GM12878 (cell line): ENCODE measurements at regions not wholly inside any gene's neighbourhood (a gene's known extent, or its start where the extent isn't known, plus 50 kb on each side); places are given as distances from the start of the nearest gene placed in this dataset.

ENCODE experiments used
- ATAC-seq: fragments of 200-7000 bp; cut with Tn5 transposase; 3 replicates; pipeline ENCODE4 v1.9.1; 2020; ENCODE audit warnings: mild to moderate bottlenecking, moderate library complexity
- BruUV-seq: library from RNA; stranded (reverse); fragments of 400-500 nt; replicated peaks from 2 replicates; lab custom pipeline; 2021; lab: Mats Ljungman, UMichigan
- CTCF ChIA-PET: fragments of 300-600 bp; sonication (Branson Sonifier 250); formaldehyde crosslinking; extraction: SDS; loops from one replicate; lab custom pipeline; 2021; ENCODE audit warnings: inconsistent platforms; lab: Yijun Ruan, JAX
- POLR2A ChIA-PET: fragments of 350-600 bp; formaldehyde crosslinking; extraction: SDS; loops from one replicate; lab custom pipeline; 2021; ENCODE audit warnings: inconsistent platforms; lab: Charles Lee
- RAD21 ChIA-PET: fragments of 300-600 bp; sonication (Branson Sonifier 250); formaldehyde crosslinking; loops from one replicate; lab custom pipeline; 2023; ENCODE audit warnings: antibody characterized with exemption; ENCODE audit not compliant: unreplicated experiment; lab: Charles Lee
- SMC1A ChIA-PET: fragments of 300-600 bp; sonication (Branson Sonifier 250); formaldehyde crosslinking; loops from one replicate; lab custom pipeline; 2023; ENCODE audit not compliant: unreplicated experiment, uncharacterized antibody; lab: Charles Lee
- DNase-seq: peaks from one replicate; pipeline ENCODE4 v3.0.0-alpha.2; 2011; ENCODE audit warnings: low read depth, low spot score
- FAIRE-seq: peaks from 3 replicates; lab custom pipeline; 2011; peaks lifted over from hg19 to GRCh38; lab: Jason Lieb, UNC
- H2AFZ ChIP-seq: 2 replicates; pipeline ENCODE4 v1.6.0; 2011; ENCODE audit warnings: low read depth, low read length, control low read depth; ENCODE audit not compliant: control insufficient read depth
- H3K27ac ChIP-seq: 2 replicates; pipeline ENCODE4 v1.5.1; 2011; ENCODE audit warnings: control low read depth; ENCODE audit not compliant: control insufficient read depth, insufficient read depth
- H3K27me3 ChIP-seq, 2 experiments: replicated peaks in 1 of 2; 2 replicates each; pipeline versions ENCODE4 v1.6.0 to v1.6.1; 2011; ENCODE audit warnings: low read length in 1 of 2; ENCODE audit not compliant: control insufficient read depth in 2 of 2, insufficient read depth in 2 of 2
- H3K36me3 ChIP-seq, 2 experiments: 2 replicates each; pipeline ENCODE4 v1.5.1; 2011; ENCODE audit warnings: low read length in 1 of 2; ENCODE audit not compliant: control insufficient read depth in 2 of 2, insufficient read depth in 2 of 2
- H3K4me1 ChIP-seq: 2 replicates; pipeline ENCODE4 v1.6.1; 2011; ENCODE audit warnings: mild to moderate bottlenecking, low read length, moderate library complexity, mixed read lengths; ENCODE audit not compliant: control insufficient read depth, insufficient read depth
- H3K4me2 ChIP-seq: 2 replicates; pipeline ENCODE4 v1.6.0; 2011; ENCODE audit warnings: control low read depth; ENCODE audit not compliant: control insufficient read depth, insufficient read depth
- H3K4me3 ChIP-seq: fragments of 200-600 bp; sonication (generic); 2 replicates; pipeline ENCODE4 v1.5.1; 2016
- H3K79me2 ChIP-seq: 2 replicates; pipeline ENCODE4 v1.6.0; 2011; ENCODE audit warnings: low read length; ENCODE audit not compliant: control insufficient read depth, insufficient read depth
- H3K9ac ChIP-seq: 2 replicates; pipeline ENCODE4 v1.8.0; 2011; ENCODE audit warnings: low read length, control low read depth, mixed read lengths; ENCODE audit not compliant: control insufficient read depth, insufficient read depth
- H3K9me3 ChIP-seq: replicated peaks from 3 replicates; pipeline ENCODE4 v1.5.1; 2011; ENCODE audit warnings: mild to moderate bottlenecking, low read length; ENCODE audit not compliant: control insufficient read depth, insufficient read depth
- H4K20me1 ChIP-seq: 2 replicates; pipeline ENCODE4 v1.6.0; 2011; ENCODE audit not compliant: control insufficient read depth, insufficient read depth
- ASH2L ChIP-seq: fragments of 300-600, 200-600 bp; sonication (generic); IDR thresholded peaks from 2 replicates; pipeline ENCODE4 v1.6.1; 2017; ENCODE audit warnings: low read depth, mild to moderate bottlenecking, borderline replicate concordance
- ATF3 ChIP-seq: IDR thresholded peaks from 2 replicates; pipeline ENCODE4 v1.6.1; 2011; ENCODE audit warnings: low read depth, mild to moderate bottlenecking, low read length, moderate library complexity, borderline replicate concordance; ENCODE audit errors: extremely low read depth
- BCL11A ChIP-seq: IDR thresholded peaks from 2 replicates; pipeline ENCODE4 v1.6.1; 2011; ENCODE audit warnings: low read depth, low read length
- BCL3 ChIP-seq: IDR thresholded peaks from 2 replicates; pipeline ENCODE4 v1.6.1; 2011; ENCODE audit warnings: borderline replicate concordance, low read depth, mild to moderate bottlenecking, moderate library complexity, low read length; ENCODE audit not compliant: insufficient read depth, poor library complexity, severe bottlenecking
- CREB1 ChIP-seq: IDR thresholded peaks from 2 replicates; pipeline ENCODE4 v1.6.1; 2012; ENCODE audit warnings: low read depth, mild to moderate bottlenecking, inconsistent platforms
- HDGF ChIP-seq: fragments of 450-650 bp; IDR thresholded peaks from 2 replicates; pipeline ENCODE4 v1.6.1; 2016; ENCODE audit warnings: antibody characterized with exemption
- JUNB ChIP-seq: IDR thresholded peaks from 2 replicates; pipeline ENCODE4 v1.6.1; 2016; ENCODE audit warnings: antibody characterized with exemption, mild to moderate bottlenecking
- MXI1 ChIP-seq: fragments of 150-350 bp; IDR thresholded peaks from 2 replicates; pipeline ENCODE4 v1.6.1; 2011; ENCODE audit warnings: low read depth, mild to moderate bottlenecking, inconsistent platforms, low read length, improper control_type of control experiment
- NBN ChIP-seq: fragments of 450-650 bp; IDR thresholded peaks from 2 replicates; pipeline ENCODE4 v1.6.1; 2016
- NR2F1 ChIP-seq: fragments of 450-650 bp; conservative IDR thresholded peaks from 2 replicates; pipeline ENCODE4 v1.6.1; 2017; ENCODE audit warnings: mild to moderate bottlenecking
- RB1 ChIP-seq: fragments of 450-650 bp; formaldehyde crosslinking; IDR thresholded peaks from 2 replicates; pipeline ENCODE4 v1.6.1; 2017; ENCODE audit warnings: mild to moderate bottlenecking, borderline replicate concordance
- WRNIP1 ChIP-seq: IDR thresholded peaks from 2 replicates; pipeline ENCODE4 v1.6.1; 2011; ENCODE audit warnings: low read depth, low read length, improper control_type of control experiment, borderline replicate concordance
- ZNF24 ChIP-seq: fragments of 450-650 bp; IDR thresholded peaks from 2 replicates; pipeline ENCODE4 v1.6.1; 2017; ENCODE audit warnings: antibody characterized with exemption, mild to moderate bottlenecking
- ZNF274 ChIP-seq: IDR thresholded peaks from one replicate; pipeline ENCODE4 v1.8.0; 2011; ENCODE audit not compliant: insufficient read length, insufficient read depth
- ZNF622 ChIP-seq: fragments of 450-650 bp; IDR thresholded peaks from 2 replicates; pipeline ENCODE4 v1.6.1; 2017; ENCODE audit warnings: mild to moderate bottlenecking, inconsistent platforms
- WGBS: methylation state at CpG from one replicate; pipeline ENCODE4 v1.1.6; 2016; ENCODE audit warnings: low lambda C conversion rate; ENCODE audit not compliant: insufficient replicate concordance, insufficient coverage; ENCODE audit errors: missing lambda C conversion rate; 5-methylcytosine and 5-hydroxymethylcytosine counted together
- in situ Hi-C: fragments of 300-500 bp; cut with MboI; formaldehyde crosslinking; loops from 9 replicates; pipeline ENCODE4 v1.14.3; 2018; ENCODE audit warnings: mixed read lengths
- intact Hi-C: fragments of 100-400 bp; cut with micrococcal nuclease; formaldehyde crosslinking; loops from one replicate; pipeline ENCODE4 v1.14.2; 2022; ENCODE audit not compliant: unreplicated experiment
- TF ChIP-seq, protein P1 (sequence below): fragments of 450-650 bp; formaldehyde crosslinking; IDR thresholded peaks from 2 replicates; pipeline ENCODE4 v1.4.0; 2022; ENCODE audit warnings: mild to moderate bottlenecking, moderate library complexity
- TF ChIP-seq, protein P2 (sequence below): IDR thresholded peaks from 2 replicates; pipeline ENCODE4 v1.6.1; 2012; ENCODE audit warnings: low read depth, low read length, improper control_type of control experiment

DNA sequence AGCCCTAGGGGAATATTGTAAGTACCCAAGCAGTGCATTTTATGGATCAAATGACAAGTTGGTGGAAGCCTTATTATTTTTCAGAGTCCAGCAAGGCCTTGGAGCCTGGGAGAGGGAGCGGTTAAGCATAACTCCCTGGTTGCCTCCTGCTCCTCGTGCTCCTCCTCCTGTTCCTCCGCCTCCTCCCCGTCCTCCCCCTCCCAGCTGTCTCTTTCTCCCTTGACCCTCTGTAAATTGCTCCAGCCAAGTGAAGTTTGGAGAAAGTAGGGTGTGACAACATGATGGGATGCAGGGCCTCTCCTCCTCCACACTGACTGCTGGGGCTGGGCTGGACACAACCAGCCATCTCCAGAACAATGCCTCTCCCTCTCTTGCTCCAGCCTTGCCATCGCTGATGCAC, 586.9 kb downstream of the CCDC171 start:
- SMC1A ChIA-PET: no interaction called here
- BruUV-seq: no TSS peak
- Histone ChIP-seq H4K20me1 (no peaks in the 10 kb centered on the region), H3K36me3 (no peaks in the 10 kb centered on the region), H3K4me1 (no peaks in the 10 kb centered on the region), H3K9me3 (no peaks in the 10 kb centered on the region), H2AFZ (no peak overlapping the region), H3K27me3 (no peaks in the 10 kb centered on the region; a peak in 1 of 4 replicates), H3K9ac (no peak overlapping the region), H3K4me2 (no peak overlapping the region), H3K4me3 (no peak overlapping the region), H3K79me2 (no peaks in the 10 kb centered on the region), H3K27ac (no peak overlapping the region)
- CTCF ChIA-PET: interaction anchor here (1.0 kb wide), 1 partner anchor 8 kb away, joined by 3 read pairs; no protein-coding TSS in a partner anchor
- ATAC-seq (no peak), FAIRE-seq (no peak), DNase-seq (no peak)
- WGBS: 9% methylated on average over 5 of the region's 5 CpGs
- intact Hi-C loops: no loop called here
- in situ Hi-C loops: loop anchor here (10.0 kb wide), 1 partner anchor 265 kb away; no protein-coding TSS in a partner anchor
- POLR2A ChIA-PET: no interaction called here
- RAD21 ChIA-PET: no interaction called here
- TF ChIP-seq RB1: no peak
- TF ChIP-seq BCL3: no peak
- no peak for TF ChIP-seq ZNF622
- TF ChIP-seq WRNIP1: no peak
- TF ChIP-seq, protein P1, sequence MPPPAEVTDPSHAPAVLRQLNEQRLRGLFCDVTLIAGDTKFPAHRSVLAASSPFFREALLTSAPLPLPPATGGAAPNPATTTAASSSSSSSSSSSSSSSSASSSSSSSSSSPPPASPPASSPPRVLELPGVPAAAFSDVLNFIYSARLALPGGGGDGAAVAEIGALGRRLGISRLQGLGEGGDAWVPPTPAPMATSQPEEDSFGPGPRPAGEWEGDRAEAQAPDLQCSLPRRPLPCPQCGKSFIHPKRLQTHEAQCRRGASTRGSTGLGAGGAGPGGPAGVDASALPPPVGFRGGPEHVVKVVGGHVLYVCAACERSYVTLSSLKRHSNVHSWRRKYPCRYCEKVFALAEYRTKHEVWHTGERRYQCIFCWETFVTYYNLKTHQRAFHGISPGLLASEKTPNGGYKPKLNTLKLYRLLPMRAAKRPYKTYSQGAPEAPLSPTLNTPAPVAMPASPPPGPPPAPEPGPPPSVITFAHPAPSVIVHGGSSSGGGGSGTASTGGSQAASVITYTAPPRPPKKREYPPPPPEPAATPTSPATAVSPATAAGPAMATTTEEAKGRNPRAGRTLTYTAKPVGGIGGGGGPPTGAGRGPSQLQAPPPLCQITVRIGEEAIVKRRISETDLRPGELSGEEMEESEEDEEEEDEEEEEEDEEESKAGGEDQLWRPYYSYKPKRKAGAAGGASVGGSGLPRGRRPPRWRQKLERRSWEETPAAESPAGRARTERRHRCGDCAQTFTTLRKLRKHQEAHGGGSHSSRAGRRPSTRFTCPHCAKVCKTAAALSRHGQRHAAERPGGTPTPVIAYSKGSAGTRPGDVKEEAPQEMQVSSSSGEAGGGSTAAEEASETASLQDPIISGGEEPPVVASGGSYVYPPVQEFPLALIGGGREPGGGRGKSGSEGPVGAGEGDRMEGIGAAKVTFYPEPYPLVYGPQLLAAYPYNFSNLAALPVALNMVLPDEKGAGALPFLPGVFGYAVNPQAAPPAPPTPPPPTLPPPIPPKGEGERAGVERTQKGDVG: no peak
- no peak for TF ChIP-seq HDGF
- no peak for TF ChIP-seq ATF3
- no peak for TF ChIP-seq BCL11A
- TF ChIP-seq, protein P2, sequence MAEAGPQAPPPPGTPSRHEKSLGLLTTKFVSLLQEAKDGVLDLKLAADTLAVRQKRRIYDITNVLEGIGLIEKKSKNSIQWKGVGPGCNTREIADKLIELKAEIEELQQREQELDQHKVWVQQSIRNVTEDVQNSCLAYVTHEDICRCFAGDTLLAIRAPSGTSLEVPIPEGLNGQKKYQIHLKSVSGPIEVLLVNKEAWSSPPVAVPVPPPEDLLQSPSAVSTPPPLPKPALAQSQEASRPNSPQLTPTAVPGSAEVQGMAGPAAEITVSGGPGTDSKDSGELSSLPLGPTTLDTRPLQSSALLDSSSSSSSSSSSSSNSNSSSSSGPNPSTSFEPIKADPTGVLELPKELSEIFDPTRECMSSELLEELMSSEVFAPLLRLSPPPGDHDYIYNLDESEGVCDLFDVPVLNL: no peak
- no peak for TF ChIP-seq ASH2L
- no peak for TF ChIP-seq NBN
- no peak for TF ChIP-seq ZNF274
- TF ChIP-seq NR2F1: no peak
- no peak for TF ChIP-seq JUNB
- TF ChIP-seq CREB1: no peak
- TF ChIP-seq MXI1: no peak
- TF ChIP-seq ZNF24: no peak
- TF ChIP-seq, all 136 proteins: peak for 0
